Suppressor macrophage treated with lipopolysaccharide for 1 hour (primary cell): ENCODE measurements at regions not wholly inside any gene's neighbourhood (a gene's known extent, or its start where the extent isn't known, plus 50 kb on each side); places are given as distances from the start of the nearest gene placed in this dataset.
"Not testable (repeated sequence)": the region's sequence is repeated elsewhere in the genome, so short reads cannot be mapped to it uniquely, and the experiment has no call there.

Experiments used
- DNase-seq, 3 donors: peaks; one replicate each; pipeline ENCODE4 v3.0.0-alpha.2; 2020 to 2022

- no peak for DNase-seq
These were observed 164.2 kb upstream of the DPP6 start for GRCh38 chr7:153887749-153888569.

GRCh38 chr7:153891990-153892389, 160.2 kb upstream of the DPP6 start:
- no peak for DNase-seq

- DNase-seq, result no peak
These were observed 149.3 kb upstream of the DPP6 start for GRCh38 chr7:153902862-153903261.

- no peak for DNase-seq
These were observed 140.0 kb upstream of the DPP6 start for GRCh38 chr7:153912211-153912610.

DNA sequence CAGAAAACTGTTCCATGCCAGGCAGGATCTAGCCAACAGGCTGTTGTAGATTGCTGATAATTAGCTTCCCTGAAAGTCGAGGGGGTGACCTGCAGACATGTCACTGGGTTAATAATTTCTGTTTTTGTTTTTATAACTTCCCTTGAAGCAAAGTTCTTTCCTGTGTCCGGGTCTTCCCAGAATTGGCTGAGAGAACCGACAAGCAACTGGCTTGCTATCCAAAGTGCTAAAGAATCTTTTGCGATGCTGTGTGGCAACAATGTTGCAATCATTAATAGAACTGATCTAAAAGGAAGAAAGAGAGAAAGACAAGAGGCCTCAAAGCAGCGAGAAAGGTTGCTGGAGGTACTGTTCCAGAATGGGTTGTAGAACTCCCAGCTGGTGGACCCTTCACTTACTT, 132.1 kb upstream of the DPP6 start:
- no peak for DNase-seq

- DNase-seq, result no peak
These were observed 131.3 kb upstream of the DPP6 start for GRCh38 chr7:153920897-153921296.

DNA sequence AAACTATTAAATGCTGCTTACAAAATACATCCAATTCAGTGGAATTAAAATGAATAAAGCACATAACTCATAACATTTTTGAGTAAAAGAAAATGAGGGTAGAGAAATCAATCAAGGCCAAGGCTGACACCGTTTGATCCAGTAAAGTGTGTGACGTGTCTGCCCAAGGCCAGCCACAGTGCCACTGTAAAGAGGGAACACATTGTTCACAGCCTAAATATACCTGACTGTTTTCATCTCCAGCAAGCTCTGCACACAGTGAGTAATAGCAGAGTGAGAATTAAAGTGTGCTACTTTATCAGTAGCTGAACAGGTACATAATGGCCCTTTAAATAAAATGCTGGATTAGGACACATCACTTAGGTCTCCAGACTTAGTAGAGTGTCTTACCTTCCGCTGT, 130.8 kb upstream of the DPP6 start:
- DNase-seq, result no peak

GRCh38 chr7:153930696-153931095, 121.5 kb upstream of the DPP6 start:
- DNase-seq, result no peak

- no peak for DNase-seq
These were observed 118.2 kb upstream of the DPP6 start for GRCh38 chr7:153934048-153934447.

DNA sequence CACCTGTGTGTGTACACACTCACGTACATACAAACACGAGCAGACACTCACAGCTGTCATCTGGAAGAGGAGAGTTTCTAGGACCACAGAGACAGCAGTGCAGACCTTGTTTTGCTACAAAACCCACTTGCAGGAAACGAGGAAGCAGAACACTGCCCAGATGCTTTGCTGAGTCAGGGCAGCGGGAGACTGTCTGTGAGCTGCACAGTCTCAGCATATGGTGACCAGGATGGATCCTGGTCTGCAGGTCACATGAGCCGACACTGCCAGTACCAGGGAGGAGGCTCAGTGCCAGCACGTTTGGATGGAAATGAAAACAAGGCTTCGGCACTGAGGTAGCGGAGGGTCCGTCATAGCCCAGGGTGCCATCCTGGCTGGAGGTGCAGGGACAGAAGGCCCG, 117.6 kb upstream of the DPP6 start:
- DNase-seq, result no peak

DNA sequence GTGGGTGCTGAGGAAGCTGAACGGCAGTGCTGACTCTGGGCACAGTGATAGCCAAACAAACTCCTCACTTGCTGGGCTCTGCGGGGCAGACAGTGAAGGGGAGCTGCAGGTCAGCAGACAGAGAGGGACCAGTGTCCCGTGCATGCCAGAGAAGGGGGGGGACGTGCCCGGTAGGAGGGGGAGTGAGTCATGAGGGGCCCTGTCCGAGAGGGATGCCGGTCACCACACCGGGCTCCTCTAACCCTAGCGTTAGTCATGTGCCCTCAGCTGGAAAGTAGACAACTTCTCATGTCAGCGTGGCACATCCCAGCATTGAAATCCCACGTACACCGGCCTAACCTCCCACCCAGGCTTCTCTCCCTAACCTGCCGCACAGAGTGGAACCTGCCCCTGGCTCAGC, 117.1 kb upstream of the DPP6 start:
- no peak for DNase-seq

DNA sequence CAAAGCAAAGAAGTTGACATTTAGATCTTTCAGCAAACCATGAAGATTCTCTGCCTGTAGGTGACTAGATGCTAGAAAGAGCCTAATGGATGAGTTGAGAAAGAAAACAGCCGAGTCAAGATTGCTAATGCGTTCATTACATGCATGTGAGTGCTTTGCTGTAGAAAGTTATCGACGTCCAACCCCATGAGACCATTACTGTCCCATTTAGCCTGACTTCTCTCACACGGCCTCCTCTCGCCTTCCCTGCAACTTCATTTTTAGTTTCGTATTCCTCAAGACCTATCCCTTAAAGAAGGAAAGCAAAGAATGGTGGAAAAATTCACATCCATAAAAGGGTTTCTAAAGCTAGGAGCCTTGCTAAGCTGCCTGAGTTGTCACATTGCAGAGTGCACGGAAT, 113.7 kb upstream of the DPP6 start:
- DNase-seq, result no peak

GRCh38 chr7:153939177-153939576, 113.0 kb upstream of the DPP6 start:
- no peak for DNase-seq

GRCh38 chr7:153939654-153940053, 112.5 kb upstream of the DPP6 start:
- no peak for DNase-seq

- no peak for DNase-seq
These were observed 111.1 kb upstream of the DPP6 start for GRCh38 chr7:153941061-153941460.

- DNase-seq, result no peak
These were observed 110.2 kb upstream of the DPP6 start for GRCh38 chr7:153942036-153942435.

- no peak for DNase-seq
These were observed 108.7 kb upstream of the DPP6 start for GRCh38 chr7:153943457-153943856.

DNA sequence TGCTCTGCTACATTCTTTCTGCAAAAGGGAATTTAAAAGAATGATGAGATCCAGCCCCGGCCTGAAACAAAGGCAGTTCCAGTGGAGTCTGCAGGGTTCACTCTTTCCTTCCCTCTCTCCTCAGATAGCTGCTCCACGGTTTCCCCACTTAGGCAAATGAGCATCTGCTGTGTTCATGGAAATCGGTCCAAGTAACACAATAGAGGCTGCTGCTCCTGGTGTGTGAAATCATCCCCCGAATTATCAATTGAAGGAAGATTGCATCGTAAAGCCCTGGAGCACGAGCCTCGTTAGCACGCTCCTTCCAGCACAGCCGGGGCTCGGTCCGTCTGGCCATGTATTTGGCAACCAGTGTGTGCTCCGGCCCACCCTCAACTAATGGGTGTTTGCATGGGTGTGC, 108.3 kb upstream of the DPP6 start:
- DNase-seq, result no peak

DNA sequence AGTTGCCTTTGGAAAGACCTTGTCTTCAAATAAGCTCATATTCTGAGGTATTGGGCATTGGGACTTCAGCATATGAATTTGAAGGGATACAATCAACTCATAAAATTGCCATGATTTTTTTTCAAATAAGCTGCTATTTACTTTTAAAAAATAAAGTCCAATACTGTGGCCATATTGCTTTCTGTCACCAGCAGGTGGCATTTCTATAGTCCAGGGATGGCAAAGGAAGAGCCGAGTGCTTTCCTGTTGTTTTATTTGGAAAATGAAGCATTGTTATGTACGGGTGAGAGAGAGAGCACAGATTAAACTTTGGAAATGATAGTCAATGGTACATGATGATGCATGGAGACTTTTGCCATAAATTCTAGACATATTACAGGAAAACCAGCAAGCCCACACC, 104.1 kb upstream of the DPP6 start:
- DNase-seq, result no peak

DNA sequence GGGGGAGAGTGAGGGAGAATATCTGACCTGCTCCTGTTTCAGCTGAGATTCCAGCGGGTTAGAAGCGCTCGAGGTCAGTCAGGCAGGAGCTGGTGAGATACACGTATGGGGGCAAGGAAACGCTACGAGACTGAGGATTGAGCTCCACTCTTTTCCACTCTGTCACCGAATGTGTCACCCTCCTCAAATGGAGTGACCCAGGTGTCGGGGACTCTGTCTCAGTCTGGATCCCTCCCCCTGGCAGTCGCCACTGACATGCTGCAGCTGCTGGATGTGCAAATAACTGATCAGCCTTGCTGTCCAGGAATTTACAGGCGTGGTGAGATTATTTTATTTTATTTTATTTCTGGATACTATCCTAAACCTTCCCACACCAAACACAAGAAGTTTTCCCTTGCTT, 100.9 kb upstream of the DPP6 start:
- DNase-seq, result no peak

DNA sequence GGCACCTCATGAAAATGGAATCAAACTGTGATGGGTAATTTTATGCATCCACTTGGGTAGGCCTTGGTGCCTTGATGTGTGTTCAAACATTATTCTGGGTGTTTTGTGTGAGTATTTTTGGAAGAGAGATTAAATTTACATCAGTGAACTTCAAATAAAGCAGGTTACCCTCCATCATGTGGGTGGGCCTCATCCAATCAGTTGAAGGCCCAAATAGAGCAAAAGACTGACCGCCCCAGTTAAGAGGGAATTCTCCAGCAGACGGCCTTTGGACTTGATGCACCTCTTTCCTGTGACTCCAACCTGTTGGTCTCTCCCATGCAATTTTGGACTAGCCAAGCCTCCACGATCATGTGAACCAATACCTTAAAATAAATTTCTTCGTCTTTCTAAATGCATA, 97.7 kb upstream of the DPP6 start:
- DNase-seq, result no peak

DNA sequence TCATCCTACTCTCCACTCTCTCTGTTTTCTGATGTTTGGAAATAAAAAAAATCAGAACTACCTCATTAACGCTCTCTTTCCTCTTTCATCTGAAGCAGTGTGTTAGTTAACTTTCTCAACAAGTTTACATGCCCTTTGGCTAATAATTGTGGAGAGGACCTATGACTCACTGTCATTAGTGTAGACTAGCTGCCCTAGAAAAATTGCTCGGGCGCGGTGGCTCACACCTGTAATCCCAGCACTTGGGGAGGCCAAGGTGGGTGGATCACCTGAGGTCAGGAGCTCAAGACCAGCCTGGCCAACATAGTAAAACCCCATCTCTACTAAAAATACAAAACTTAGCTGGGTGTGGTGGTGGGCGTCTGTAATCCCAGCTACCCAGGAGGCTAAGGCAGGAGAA, 94.5 kb upstream of the DPP6 start:
- DNase-seq, result not testable (repeated sequence)

DNA sequence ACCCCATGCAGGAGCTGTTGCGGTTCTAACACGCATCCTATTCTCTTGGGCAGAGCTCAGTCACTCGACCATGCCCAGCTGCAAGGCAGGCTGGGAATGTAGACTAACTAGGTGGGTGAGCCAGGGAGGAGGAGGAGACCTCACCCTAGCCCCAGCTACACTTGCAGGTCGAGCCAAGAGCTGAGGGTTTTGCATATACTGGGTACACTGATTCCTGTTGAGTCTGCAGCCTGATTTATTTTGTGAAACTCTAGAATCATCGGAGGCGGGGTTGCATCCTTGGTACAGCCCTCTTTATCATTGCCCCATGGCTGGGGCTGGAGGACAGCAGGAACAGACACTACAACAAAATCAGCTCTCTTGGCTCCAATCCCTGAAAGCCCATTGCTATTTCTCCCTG, 93.8 kb upstream of the DPP6 start:
- not testable (repeated sequence) for DNase-seq

DNA sequence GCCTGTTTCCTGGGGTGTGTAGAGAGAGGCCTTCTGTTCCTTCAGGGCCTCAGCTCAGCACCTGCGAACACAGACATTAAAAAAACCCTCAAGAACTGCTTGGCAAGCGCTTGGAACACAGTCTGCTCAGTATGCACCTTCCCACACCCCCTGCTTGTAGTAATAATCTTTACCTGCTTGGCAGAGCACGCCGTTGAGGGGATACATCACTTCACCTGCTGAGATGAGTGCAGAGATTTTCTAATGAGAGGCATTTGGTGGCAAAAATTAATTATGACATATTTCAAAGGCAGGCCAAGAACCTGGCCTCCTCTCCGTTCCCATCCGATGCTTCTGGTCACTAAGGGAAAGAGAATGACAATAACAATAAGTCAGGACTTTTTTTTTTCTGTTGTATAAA, 93.4 kb upstream of the DPP6 start:
- DNase-seq, result not testable (repeated sequence)

DNA sequence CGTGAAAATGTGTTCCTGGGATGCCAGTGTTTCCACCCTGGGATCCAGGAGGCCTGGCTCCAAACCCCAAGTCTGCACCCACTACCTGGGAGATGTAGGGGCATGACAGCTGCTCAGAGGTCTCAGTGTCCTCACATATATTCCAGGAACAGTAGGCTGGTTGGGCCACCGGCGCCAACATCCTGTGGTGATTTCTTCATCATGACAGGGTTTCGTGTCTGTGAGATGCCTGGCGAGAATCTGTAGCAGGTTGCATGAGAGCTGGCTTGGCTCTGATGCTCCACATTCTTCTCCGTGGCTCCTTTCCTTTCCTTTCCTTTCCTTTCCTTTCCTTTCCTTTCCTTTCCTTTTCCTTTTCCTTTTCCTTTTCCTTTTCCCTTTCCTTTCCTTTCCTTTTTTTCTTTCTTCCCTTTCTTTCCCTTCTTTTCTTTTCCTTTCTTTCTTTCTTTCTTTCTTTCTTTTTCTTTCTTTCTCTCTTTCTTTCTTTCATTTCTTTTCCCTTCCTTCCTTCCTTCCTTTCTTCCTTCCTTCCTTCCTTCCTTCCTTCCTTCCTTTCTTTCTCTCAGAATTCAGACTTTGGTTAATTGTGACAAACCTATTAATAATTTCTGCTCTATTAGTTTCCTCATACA, 87.6 kb upstream of the DPP6 start:
- not testable (repeated sequence) for DNase-seq
